Endothelial cell of umbilical vein (primary cell): ENCODE measurements at regions not wholly inside any gene's neighbourhood (a gene's known extent, or its start where the extent isn't known, plus 50 kb on each side); places are given as distances from the start of the nearest gene placed in this dataset.

Experiments
- BruUV-seq: library from RNA; stranded (reverse); fragments of 400-500 nt; replicated peaks from 2 replicates; lab custom pipeline; 2021; lab: Mats Ljungman, UMichigan
- CTCF ChIA-PET: fragments of 300-600, 350-600 bp; sonication (Branson Sonifier 250); formaldehyde crosslinking; loops from one replicate; lab custom pipeline; 2021; ENCODE audit warnings: antibody characterized with exemption, inconsistent platforms; lab: Charles Lee
- POLR2A ChIA-PET: fragments of 300-600, 350-600 bp; sonication (Branson Sonifier 250); formaldehyde crosslinking; loops from one replicate; lab custom pipeline; 2021; ENCODE audit warnings: antibody characterized with exemption, inconsistent platforms; lab: Charles Lee
- DNase-seq: peaks from one replicate; pipeline ENCODE4 v3.0.0-alpha.2; 2011; ENCODE audit warnings: low read depth, low spot score
- FAIRE-seq: peaks from 2 replicates; lab custom pipeline; 2011; peaks lifted over from hg19 to GRCh38; lab: Jason Lieb, UNC
- H2AFZ ChIP-seq: 2 replicates; pipeline ENCODE4 v1.6.0; 2012; ENCODE audit warnings: low read depth, low read length, control low read depth, inconsistent platforms
- H3K27ac ChIP-seq: 2 replicates; pipeline ENCODE4 v1.5.1; 2011; ENCODE audit warnings: low read depth, mild to moderate bottlenecking, control low read depth, low read length, moderate library complexity; ENCODE audit not compliant: insufficient read depth
- H3K27me3 ChIP-seq, 2 experiments: 2 replicates each; pipeline versions ENCODE4 v1.6.0 to v1.6.1; 2011; ENCODE audit warnings: low read length in 2 of 2, mixed read lengths in 1 of 2; ENCODE audit not compliant: control insufficient read depth in 2 of 2, insufficient read depth in 2 of 2
- H3K36me3 ChIP-seq, 2 experiments: 2 replicates in 1 of 2; 3 replicates in 1 of 2; pipeline ENCODE4 v1.5.1; 2011; ENCODE audit warnings: low read length in 2 of 2, mild to moderate bottlenecking in 1 of 2, moderate library complexity in 1 of 2; ENCODE audit not compliant: control insufficient read depth in 2 of 2, insufficient read depth in 2 of 2; ENCODE audit errors: extremely low read depth in 1 of 2
- H3K4me1 ChIP-seq: 3 replicates; pipeline ENCODE4 v1.5.1; 2011; ENCODE audit warnings: mild to moderate bottlenecking, low read length; ENCODE audit not compliant: control insufficient read depth, insufficient read depth; ENCODE audit errors: extremely low read depth
- H3K4me2 ChIP-seq: 2 replicates; pipeline ENCODE4 v1.6.1; 2011; ENCODE audit warnings: low read length, control low read depth, mixed read lengths; ENCODE audit not compliant: insufficient read depth
- H3K4me3 ChIP-seq, 3 experiments: fragments of 200-600 bp in 1 of 3; sonication (generic), shearing (Covaris generic) in 1 of 3; replicated peaks in 1 of 3; 2 replicates each; pipeline ENCODE4 v1.5.1; 2011 to 2016; ENCODE audit warnings: control low read depth in 3 of 3, low read length in 3 of 3, mild to moderate bottlenecking in 2 of 3, inconsistent platforms in 1 of 3, low read depth in 1 of 3, moderate library complexity in 1 of 3; ENCODE audit not compliant: insufficient read depth in 1 of 3
- H3K79me2 ChIP-seq: 2 replicates; pipeline ENCODE4 v1.6.0; 2012; ENCODE audit warnings: low read length, inconsistent platforms; ENCODE audit not compliant: control insufficient read depth, insufficient read depth
- H3K9ac ChIP-seq: replicated peaks from 2 replicates; pipeline ENCODE3; 2011; ENCODE audit warnings: low read length, control low read depth; ENCODE audit not compliant: insufficient read depth; ENCODE audit errors: extremely low read depth
- H3K9me1 ChIP-seq: replicated peaks from 3 replicates; pipeline ENCODE4 v1.6.0; 2011; ENCODE audit warnings: mild to moderate bottlenecking, low read length; ENCODE audit not compliant: control insufficient read depth, insufficient read depth; ENCODE audit errors: extremely low read depth
- H3K9me3 ChIP-seq: replicated peaks from 2 replicates; pipeline ENCODE4 v1.5.1; 2012; ENCODE audit warnings: low read length, inconsistent platforms; ENCODE audit not compliant: control insufficient read depth, insufficient read depth
- H4K20me1 ChIP-seq: replicated peaks from 2 replicates; pipeline ENCODE3; 2011; ENCODE audit warnings: mild to moderate bottlenecking, low read length; ENCODE audit not compliant: control insufficient read depth, insufficient read depth; ENCODE audit errors: extremely low read depth
- EZH2 ChIP-seq: IDR thresholded peaks from 2 replicates; pipeline ENCODE4 v1.6.1; 2012; ENCODE audit warnings: borderline replicate concordance, low read depth, mild to moderate bottlenecking, moderate library complexity, low read length, inconsistent platforms; ENCODE audit not compliant: severe bottlenecking
- GATA2 ChIP-seq: IDR thresholded peaks from 2 replicates; pipeline ENCODE4 v1.7.0; 2011; ENCODE audit warnings: low read depth, mild to moderate bottlenecking, moderate library complexity, mixed read lengths, low read length; ENCODE audit not compliant: insufficient read length, insufficient read depth
- JUN ChIP-seq: IDR thresholded peaks from 2 replicates; pipeline ENCODE4 v1.6.1; 2011; ENCODE audit warnings: borderline replicate concordance, low read depth; ENCODE audit not compliant: insufficient read length, insufficient read depth
- MAX ChIP-seq: IDR thresholded peaks from 2 replicates; pipeline ENCODE4 v1.6.1; 2011; ENCODE audit not compliant: insufficient read depth, insufficient read length
- MYC ChIP-seq: IDR thresholded peaks from one replicate; pipeline ENCODE4 v1.6.1; 2011; ENCODE audit warnings: mild to moderate bottlenecking, low read depth, low read length
- POLR2A ChIP-seq: IDR thresholded peaks from 2 replicates; pipeline ENCODE4 v1.6.1; 2012; ENCODE audit warnings: low read depth, mild to moderate bottlenecking, control low read depth, low read length
- POLR2AphosphoS5 ChIP-seq: IDR thresholded peaks from 2 replicates; pipeline ENCODE4 v1.6.1; 2012; ENCODE audit warnings: low read depth, mild to moderate bottlenecking, control low read depth, low read length, moderate library complexity; ENCODE audit not compliant: insufficient read depth
- dilution Hi-C: fragments of 300-500 bp; cut with MboI; formaldehyde crosslinking; loops from one replicate; pipeline ENCODE4 v1.15.0; 2019; ENCODE audit warnings: low sequenced_read_pairs; ENCODE audit not compliant: extremely low pct_ligation_motif_present
- intact Hi-C: fragments of 100-400 bp; cut with micrococcal nuclease; formaldehyde crosslinking; loops from one replicate; pipeline ENCODE4 v1.10.0; 2022

- Histone ChIP-seq H4K20me1 (no peaks in the 10 kb centered on the region), H3K27me3 (no peaks in the 10 kb centered on the region), H3K4me1 (no peaks in the 10 kb centered on the region), H3K4me3 (no peak overlapping the region), H2AFZ (no peak overlapping the region), H3K9me3 (no peaks in the 10 kb centered on the region), H3K4me2 (no peak overlapping the region), H3K9me1 (no peaks in the 10 kb centered on the region), H3K79me2 (no peaks in the 10 kb centered on the region), H3K9ac (no peak overlapping the region), H3K36me3 (no peaks in the 10 kb centered on the region), H3K27ac (no peak overlapping the region)
- FAIRE-seq (no peak), DNase-seq (no peak)
- POLR2A ChIA-PET, result no interaction called here
- dilution Hi-C loops, result no loop called here
- intact Hi-C loops, result no loop called here
- TF ChIP-seq JUN (no peak), POLR2AphosphoS5 (no peak), GATA2 (no peak), MYC (no peak)
- BruUV-seq, result no TSS peak
- CTCF ChIA-PET, result no interaction called here
These were observed 493.9 kb downstream of the DMAC1 start for GRCh38 chr9:7305677-7306076.

- Histone ChIP-seq H3K9ac (no peak overlapping the region), H3K27me3 (no peaks in the 10 kb centered on the region), H3K4me2 (no peak overlapping the region), H3K79me2 (no peaks in the 10 kb centered on the region), H4K20me1 (no peaks in the 10 kb centered on the region), H3K9me3 (no peaks in the 10 kb centered on the region), H3K4me3 (no peak overlapping the region), H3K9me1 (no peaks in the 10 kb centered on the region), H2AFZ (no peak overlapping the region), H3K4me1 (no peaks in the 10 kb centered on the region), H3K27ac (no peak overlapping the region), H3K36me3 (no peaks in the 10 kb centered on the region)
- dilution Hi-C loops (no loop called here), intact Hi-C loops (no loop called here)
- TF ChIP-seq GATA2 (no peak), EZH2 (no peak), MAX (no peak), POLR2AphosphoS5 (no peak), MYC (no peak), JUN (no peak), POLR2A (no peak)
- FAIRE-seq, result no peak
- CTCF ChIA-PET, result no interaction called here
- POLR2A ChIA-PET, result no interaction called here
- BruUV-seq, result no TSS peak
- DNase-seq, result no peak
These were observed 495.0 kb downstream of the DMAC1 start for GRCh38 chr9:7304627-7304995.
